ENCODE measurements at regions not wholly inside any gene's neighbourhood (a gene's known extent, or its start where the extent isn't known, plus 50 kb on each side); places are given as distances from the start of the nearest gene placed in this dataset.

DNA sequence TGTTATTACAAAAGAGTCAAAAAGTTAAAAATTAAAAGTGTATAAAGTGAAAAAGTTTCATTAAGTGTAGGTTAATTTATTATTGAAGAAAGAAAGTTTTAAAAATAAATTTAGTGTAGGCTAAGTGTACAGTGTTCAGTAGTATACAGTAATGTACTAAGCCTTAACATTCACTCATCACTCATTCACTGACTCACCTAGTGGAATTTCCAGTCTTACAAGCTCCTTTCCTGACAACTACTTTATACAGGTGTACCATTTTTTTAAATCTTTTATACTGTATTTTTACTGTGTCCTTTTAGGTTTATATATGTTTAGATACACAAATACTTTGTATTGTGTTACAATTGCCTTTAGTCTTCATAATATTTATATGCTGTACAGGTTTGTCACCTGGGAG is 530.2 kb upstream of the FAM174A start:
- TF ChIP-seq, protein P1, sequence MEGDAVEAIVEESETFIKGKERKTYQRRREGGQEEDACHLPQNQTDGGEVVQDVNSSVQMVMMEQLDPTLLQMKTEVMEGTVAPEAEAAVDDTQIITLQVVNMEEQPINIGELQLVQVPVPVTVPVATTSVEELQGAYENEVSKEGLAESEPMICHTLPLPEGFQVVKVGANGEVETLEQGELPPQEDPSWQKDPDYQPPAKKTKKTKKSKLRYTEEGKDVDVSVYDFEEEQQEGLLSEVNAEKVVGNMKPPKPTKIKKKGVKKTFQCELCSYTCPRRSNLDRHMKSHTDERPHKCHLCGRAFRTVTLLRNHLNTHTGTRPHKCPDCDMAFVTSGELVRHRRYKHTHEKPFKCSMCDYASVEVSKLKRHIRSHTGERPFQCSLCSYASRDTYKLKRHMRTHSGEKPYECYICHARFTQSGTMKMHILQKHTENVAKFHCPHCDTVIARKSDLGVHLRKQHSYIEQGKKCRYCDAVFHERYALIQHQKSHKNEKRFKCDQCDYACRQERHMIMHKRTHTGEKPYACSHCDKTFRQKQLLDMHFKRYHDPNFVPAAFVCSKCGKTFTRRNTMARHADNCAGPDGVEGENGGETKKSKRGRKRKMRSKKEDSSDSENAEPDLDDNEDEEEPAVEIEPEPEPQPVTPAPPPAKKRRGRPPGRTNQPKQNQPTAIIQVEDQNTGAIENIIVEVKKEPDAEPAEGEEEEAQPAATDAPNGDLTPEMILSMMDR (IDR thresholded peaks at IDR 0.05): no peak
- TF ChIP-seq POLR2A (IDR thresholded peaks at IDR 0.05): no peak
